DOHH2 (cell line): ENCODE measurements at regions not wholly inside any gene's neighbourhood (a gene's known extent, or its start where the extent isn't known, plus 50 kb on each side); places are given as distances from the start of the nearest gene placed in this dataset.

ENCODE experiments used
- H3F3A ChIP-seq: fragments of 200-600 bp; sonication (generic), shearing (Covaris generic); 2 replicates; pipeline ENCODE4 v1.6.0; 2016; ENCODE audit warnings: antibody characterized with exemption, mild to moderate bottlenecking; ENCODE audit not compliant: control insufficient read depth, insufficient read depth
- H3K27ac ChIP-seq: fragments of 200-600 bp; sonication (generic); 2 replicates; pipeline ENCODE4 v1.5.1; 2014; ENCODE audit warnings: low read depth, mild to moderate bottlenecking, low read length, moderate library complexity
- H3K27me3 ChIP-seq: fragments of 200-600 bp; sonication (generic); 2 replicates; pipeline ENCODE4 v1.6.1; 2014; ENCODE audit warnings: mild to moderate bottlenecking, low read length, mixed read lengths; ENCODE audit not compliant: control insufficient read depth
- H3K36me3 ChIP-seq: fragments of 200-600 bp; sonication (generic); 2 replicates; pipeline ENCODE4 v1.6.1; 2014; ENCODE audit warnings: mild to moderate bottlenecking, low read length, moderate library complexity, mixed read lengths; ENCODE audit not compliant: control insufficient read depth
- H3K4me1 ChIP-seq: fragments of 200-600 bp; sonication (generic); 2 replicates; pipeline ENCODE4 v1.6.1; 2014; ENCODE audit warnings: mild to moderate bottlenecking, low read length, mixed read lengths; ENCODE audit not compliant: control insufficient read depth
- H3K4me2 ChIP-seq: fragments of 200-600 bp; sonication (generic); 2 replicates; pipeline ENCODE4 v1.6.0; 2014; ENCODE audit warnings: mild to moderate bottlenecking, low read length, moderate library complexity
- H3K4me3 ChIP-seq: fragments of 200-600 bp; sonication (generic); 2 replicates; pipeline ENCODE4 v1.5.1; 2014; ENCODE audit warnings: mild to moderate bottlenecking, low read length, mixed read lengths
- H3K79me2 ChIP-seq: fragments of 200-600 bp; sonication (generic); 2 replicates; pipeline ENCODE4 v1.6.1; 2014; ENCODE audit warnings: mild to moderate bottlenecking, low read length, mixed read lengths; ENCODE audit not compliant: control insufficient read depth
- H3K9me2 ChIP-seq: fragments of 200-600 bp; sonication (generic); replicated peaks from 2 replicates; pipeline ENCODE4 v1.6.1; 2014; ENCODE audit warnings: mild to moderate bottlenecking, low read length, mixed read lengths; ENCODE audit not compliant: control insufficient read depth
- H3K9me3 ChIP-seq: fragments of 200-600 bp; sonication (generic); 2 replicates; pipeline ENCODE4 v1.6.1; 2014; ENCODE audit warnings: antibody characterized with exemption, low read length, mixed read lengths; ENCODE audit not compliant: control insufficient read depth, insufficient read depth
- H4K20me1 ChIP-seq: fragments of 200-600 bp; sonication (generic); 2 replicates; pipeline ENCODE4 v1.6.0; 2014; ENCODE audit warnings: low read depth, mild to moderate bottlenecking, antibody characterized with exemption, low read length, moderate library complexity; ENCODE audit not compliant: control insufficient read depth, insufficient read depth
- EZH2phosphoT487 ChIP-seq: fragments of 200-600 bp; sonication (generic); IDR thresholded peaks from 2 replicates; pipeline ENCODE4 v1.6.1; 2017; ENCODE audit warnings: borderline replicate concordance, mild to moderate bottlenecking, antibody characterized with exemption, low read length, moderate library complexity, mixed read lengths
- TF ChIP-seq, protein P1 (sequence below): fragments of 200-600 bp; sonication (generic); IDR thresholded peaks from one replicate; pipeline ENCODE4 v1.5.1; 2014; ENCODE audit warnings: antibody characterized with exemption, mild to moderate bottlenecking, low read depth, low read length; ENCODE audit not compliant: poor library complexity, severe bottlenecking

DNA sequence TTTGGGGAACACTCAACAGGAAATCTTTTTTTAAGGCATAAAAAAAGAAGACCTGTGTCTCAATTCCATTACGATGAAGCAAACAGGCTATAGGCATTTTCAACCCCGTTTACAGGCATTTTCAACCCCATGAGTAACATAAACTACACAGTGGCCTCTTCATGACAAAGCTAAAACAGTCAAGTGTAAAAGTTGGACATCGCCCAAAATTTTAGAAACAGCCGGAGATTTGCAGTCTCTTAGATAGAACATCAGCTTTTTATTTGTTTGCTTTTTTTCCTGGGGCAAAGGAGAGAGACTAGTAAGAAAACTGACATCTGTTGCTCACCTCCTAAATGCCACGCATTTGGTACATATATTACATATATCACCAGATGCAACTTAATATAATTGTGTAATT lies 173.7 kb downstream of the CMPK2 start:
- Histone ChIP-seq H3F3A (no peaks in the 10 kb centered on the region), H3K9me3 (no peaks in the 10 kb centered on the region), H3K27me3 (no peaks in the 10 kb centered on the region), H3K4me3 (no peak overlapping the region), H3K4me2 (no peak overlapping the region), H3K4me1 (no peaks in the 10 kb centered on the region), H3K36me3 (no peaks in the 10 kb centered on the region), H3K79me2 (no peaks in the 10 kb centered on the region), H3K9me2 (no peaks in the 10 kb centered on the region), H4K20me1 (no peaks in the 10 kb centered on the region), H3K27ac (no peak overlapping the region)
- TF ChIP-seq, protein P1, sequence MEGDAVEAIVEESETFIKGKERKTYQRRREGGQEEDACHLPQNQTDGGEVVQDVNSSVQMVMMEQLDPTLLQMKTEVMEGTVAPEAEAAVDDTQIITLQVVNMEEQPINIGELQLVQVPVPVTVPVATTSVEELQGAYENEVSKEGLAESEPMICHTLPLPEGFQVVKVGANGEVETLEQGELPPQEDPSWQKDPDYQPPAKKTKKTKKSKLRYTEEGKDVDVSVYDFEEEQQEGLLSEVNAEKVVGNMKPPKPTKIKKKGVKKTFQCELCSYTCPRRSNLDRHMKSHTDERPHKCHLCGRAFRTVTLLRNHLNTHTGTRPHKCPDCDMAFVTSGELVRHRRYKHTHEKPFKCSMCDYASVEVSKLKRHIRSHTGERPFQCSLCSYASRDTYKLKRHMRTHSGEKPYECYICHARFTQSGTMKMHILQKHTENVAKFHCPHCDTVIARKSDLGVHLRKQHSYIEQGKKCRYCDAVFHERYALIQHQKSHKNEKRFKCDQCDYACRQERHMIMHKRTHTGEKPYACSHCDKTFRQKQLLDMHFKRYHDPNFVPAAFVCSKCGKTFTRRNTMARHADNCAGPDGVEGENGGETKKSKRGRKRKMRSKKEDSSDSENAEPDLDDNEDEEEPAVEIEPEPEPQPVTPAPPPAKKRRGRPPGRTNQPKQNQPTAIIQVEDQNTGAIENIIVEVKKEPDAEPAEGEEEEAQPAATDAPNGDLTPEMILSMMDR: no peak
- no peak for TF ChIP-seq EZH2phosphoT487

GRCh38 chr2:6692819-6693218 lies 172.9 kb downstream of the CMPK2 start:
- Histone ChIP-seq H3K79me2 (no peaks in the 10 kb centered on the region), H4K20me1 (no peaks in the 10 kb centered on the region), H3F3A (no peaks in the 10 kb centered on the region), H3K4me3 (no peak overlapping the region), H3K9me2 (no peaks in the 10 kb centered on the region), H3K4me2 (no peak overlapping the region), H3K27me3 (no peaks in the 10 kb centered on the region), H3K9me3 (no peaks in the 10 kb centered on the region), H3K4me1 (no peaks in the 10 kb centered on the region), H3K36me3 (no peaks in the 10 kb centered on the region), H3K27ac (no peak overlapping the region)
- TF ChIP-seq, protein P1: no peak
- no peak for TF ChIP-seq EZH2phosphoT487

- H3K4me2 ChIP-seq: no peak overlapping the region
These were observed 171.2 kb downstream of the CMPK2 start for GRCh38 chr2:6694555-6694954.

More at GRCh38 chr2:6694555-6694954, 171.2 kb downstream of the CMPK2 start:
- Histone ChIP-seq H3K27me3 (no peaks in the 10 kb centered on the region), H3K79me2 (no peaks in the 10 kb centered on the region), H4K20me1 (no peaks in the 10 kb centered on the region), H3F3A (no peaks in the 10 kb centered on the region), H3K27ac (no peak overlapping the region), H3K4me1 (no peaks in the 10 kb centered on the region), H3K36me3 (no peaks in the 10 kb centered on the region), H3K4me3 (no peak overlapping the region), H3K9me2 (no peaks in the 10 kb centered on the region), H3K9me3 (no peaks in the 10 kb centered on the region)
- no peak for TF ChIP-seq EZH2phosphoT487
- TF ChIP-seq, protein P1: no peak
